ENCODE measurements at regions not wholly inside any gene's neighbourhood (a gene's known extent, or its start where the extent isn't known, plus 50 kb on each side); places are given as distances from the start of the nearest gene placed in this dataset.
A peak's percentile ranks its signal among the peaks of the same experiment; 100 is the strongest.

DNA sequence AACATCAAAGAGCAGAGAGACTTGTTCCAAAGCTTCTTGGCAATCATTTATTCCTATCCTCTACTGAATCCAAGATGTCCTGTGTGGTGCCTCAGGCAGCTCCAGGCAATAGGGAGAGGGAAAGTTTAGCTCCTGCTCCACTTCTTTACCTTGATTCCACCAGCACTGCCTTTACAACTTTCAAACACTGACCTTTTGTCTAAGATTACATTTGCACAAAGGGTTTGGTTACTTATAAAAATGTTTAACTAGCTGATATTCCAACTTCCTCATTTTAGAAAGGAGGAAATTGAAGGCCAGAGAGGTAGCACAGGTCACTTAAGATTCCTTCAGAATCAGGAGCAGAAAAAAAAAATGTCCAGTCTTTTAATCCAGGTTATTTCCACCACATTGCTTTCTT, 192.7 kb downstream of the BTG1 start:
- H3K4me3 ChIP-seq (replicated peaks; ENCODE audit: insufficient read depth, low read length) = no peak overlapping the region
- H3K27ac ChIP-seq (replicated peaks) = no peak overlapping the region
- peak; percentile 70; the same call in 1 of the 2 replicates for TF ChIP-seq SPI1 (IDR thresholded peaks at IDR 0.05; ENCODE audit: borderline replicate concordance, low read depth)
- TF ChIP-seq, protein P1, sequence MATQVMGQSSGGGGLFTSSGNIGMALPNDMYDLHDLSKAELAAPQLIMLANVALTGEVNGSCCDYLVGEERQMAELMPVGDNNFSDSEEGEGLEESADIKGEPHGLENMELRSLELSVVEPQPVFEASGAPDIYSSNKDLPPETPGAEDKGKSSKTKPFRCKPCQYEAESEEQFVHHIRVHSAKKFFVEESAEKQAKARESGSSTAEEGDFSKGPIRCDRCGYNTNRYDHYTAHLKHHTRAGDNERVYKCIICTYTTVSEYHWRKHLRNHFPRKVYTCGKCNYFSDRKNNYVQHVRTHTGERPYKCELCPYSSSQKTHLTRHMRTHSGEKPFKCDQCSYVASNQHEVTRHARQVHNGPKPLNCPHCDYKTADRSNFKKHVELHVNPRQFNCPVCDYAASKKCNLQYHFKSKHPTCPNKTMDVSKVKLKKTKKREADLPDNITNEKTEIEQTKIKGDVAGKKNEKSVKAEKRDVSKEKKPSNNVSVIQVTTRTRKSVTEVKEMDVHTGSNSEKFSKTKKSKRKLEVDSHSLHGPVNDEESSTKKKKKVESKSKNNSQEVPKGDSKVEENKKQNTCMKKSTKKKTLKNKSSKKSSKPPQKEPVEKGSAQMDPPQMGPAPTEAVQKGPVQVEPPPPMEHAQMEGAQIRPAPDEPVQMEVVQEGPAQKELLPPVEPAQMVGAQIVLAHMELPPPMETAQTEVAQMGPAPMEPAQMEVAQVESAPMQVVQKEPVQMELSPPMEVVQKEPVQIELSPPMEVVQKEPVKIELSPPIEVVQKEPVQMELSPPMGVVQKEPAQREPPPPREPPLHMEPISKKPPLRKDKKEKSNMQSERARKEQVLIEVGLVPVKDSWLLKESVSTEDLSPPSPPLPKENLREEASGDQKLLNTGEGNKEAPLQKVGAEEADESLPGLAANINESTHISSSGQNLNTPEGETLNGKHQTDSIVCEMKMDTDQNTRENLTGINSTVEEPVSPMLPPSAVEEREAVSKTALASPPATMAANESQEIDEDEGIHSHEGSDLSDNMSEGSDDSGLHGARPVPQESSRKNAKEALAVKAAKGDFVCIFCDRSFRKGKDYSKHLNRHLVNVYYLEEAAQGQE (IDR thresholded peaks at IDR 0.05; ENCODE audit: insufficient replicate concordance, low read depth) = no peak
- DNase-seq (ENCODE audit: low read depth in 1 of 2, low spot score in 1 of 2) = peak in 1 of 2 experiments; percentile 12
- H3K27me3 ChIP-seq (ENCODE audit: insufficient read depth, poor library complexity, severe bottlenecking) = no peaks in the 10 kb centered on the region

DNA sequence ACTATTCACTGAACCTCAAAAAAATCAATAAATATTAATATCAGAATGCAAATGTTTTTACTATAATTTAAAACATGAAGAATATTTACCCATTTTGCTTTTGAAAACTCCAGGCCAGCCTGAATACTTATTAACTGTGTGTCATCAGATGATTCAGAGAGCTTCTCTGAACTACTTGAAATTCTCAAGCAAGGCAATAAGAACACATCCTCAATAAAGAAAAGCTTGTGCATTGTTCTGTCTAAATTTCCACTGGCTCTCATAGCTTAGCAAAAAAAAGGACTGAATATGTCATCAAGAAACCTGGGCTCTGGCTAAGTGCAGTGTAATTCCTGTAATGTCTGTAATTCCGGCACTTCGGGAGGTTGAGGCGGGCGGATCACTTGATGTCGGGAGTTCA, 194.1 kb downstream of the BTG1 start:
- TF ChIP-seq SPI1 (IDR thresholded peaks at IDR 0.05; ENCODE audit: borderline replicate concordance, low read depth) = no peak
- TF ChIP-seq GABPA (IDR thresholded peaks at IDR 0.05; ENCODE audit: low read depth) = no peak
- TF ChIP-seq, protein P1 (IDR thresholded peaks at IDR 0.05; ENCODE audit: insufficient replicate concordance, low read depth) = no peak
- TF ChIP-seq POLR2AphosphoS5 (IDR thresholded peaks at IDR 0.05; ENCODE audit: low read depth) = no peak
- TF ChIP-seq, protein P2, sequence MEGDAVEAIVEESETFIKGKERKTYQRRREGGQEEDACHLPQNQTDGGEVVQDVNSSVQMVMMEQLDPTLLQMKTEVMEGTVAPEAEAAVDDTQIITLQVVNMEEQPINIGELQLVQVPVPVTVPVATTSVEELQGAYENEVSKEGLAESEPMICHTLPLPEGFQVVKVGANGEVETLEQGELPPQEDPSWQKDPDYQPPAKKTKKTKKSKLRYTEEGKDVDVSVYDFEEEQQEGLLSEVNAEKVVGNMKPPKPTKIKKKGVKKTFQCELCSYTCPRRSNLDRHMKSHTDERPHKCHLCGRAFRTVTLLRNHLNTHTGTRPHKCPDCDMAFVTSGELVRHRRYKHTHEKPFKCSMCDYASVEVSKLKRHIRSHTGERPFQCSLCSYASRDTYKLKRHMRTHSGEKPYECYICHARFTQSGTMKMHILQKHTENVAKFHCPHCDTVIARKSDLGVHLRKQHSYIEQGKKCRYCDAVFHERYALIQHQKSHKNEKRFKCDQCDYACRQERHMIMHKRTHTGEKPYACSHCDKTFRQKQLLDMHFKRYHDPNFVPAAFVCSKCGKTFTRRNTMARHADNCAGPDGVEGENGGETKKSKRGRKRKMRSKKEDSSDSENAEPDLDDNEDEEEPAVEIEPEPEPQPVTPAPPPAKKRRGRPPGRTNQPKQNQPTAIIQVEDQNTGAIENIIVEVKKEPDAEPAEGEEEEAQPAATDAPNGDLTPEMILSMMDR (IDR thresholded peaks at IDR 0.05; ENCODE audit: insufficient read depth, low read length) = no peak
- Histone ChIP-seq H3K4me3 (replicated peaks; ENCODE audit: insufficient read depth, low read length) (no peak overlapping the region), H3K27me3 (ENCODE audit: insufficient read depth, poor library complexity, severe bottlenecking) (no peaks in the 10 kb centered on the region), H3K27ac (replicated peaks) (no peak overlapping the region)
- DNase-seq (ENCODE audit: low read depth in 1 of 2, low spot score in 1 of 2) = no peak

DNA sequence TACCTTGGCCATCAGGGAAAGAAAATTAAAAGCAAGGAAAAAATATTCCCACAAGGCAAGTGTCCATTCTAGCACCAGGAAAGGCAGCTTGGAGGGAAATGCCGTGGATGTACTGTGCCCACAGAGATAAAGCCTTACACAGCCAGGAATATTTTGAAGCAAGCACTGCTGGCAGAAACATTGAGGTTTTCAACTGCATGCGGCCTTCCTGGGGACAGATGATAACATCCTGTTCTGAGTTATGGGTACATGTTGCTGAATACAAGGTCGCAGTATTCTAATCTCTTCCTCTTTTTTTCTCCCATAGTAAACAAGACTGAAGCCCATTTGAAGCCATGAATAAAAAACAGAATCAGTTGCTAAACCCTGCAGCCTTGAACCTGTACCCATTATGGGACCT, 197.1 kb downstream of the BTG1 start:
- H3K27me3 ChIP-seq (ENCODE audit: insufficient read depth, poor library complexity, severe bottlenecking) = no peaks in the 10 kb centered on the region
- H3K27ac ChIP-seq (replicated peaks) = no peak overlapping the region
- DNase-seq (ENCODE audit: low read depth in 1 of 2, low spot score in 1 of 2) = no peak
- TF ChIP-seq SPI1 (IDR thresholded peaks at IDR 0.05; ENCODE audit: borderline replicate concordance, low read depth) (peak; percentile 46; the same call in 1 of the 2 replicates), POLR2AphosphoS5 (IDR thresholded peaks at IDR 0.05; ENCODE audit: low read depth) (no peak), GABPA (IDR thresholded peaks at IDR 0.05; ENCODE audit: low read depth) (no peak)
- TF ChIP-seq, protein P1 (IDR thresholded peaks at IDR 0.05; ENCODE audit: insufficient replicate concordance, low read depth) = no peak
- TF ChIP-seq, protein P2 (IDR thresholded peaks at IDR 0.05; ENCODE audit: insufficient read depth, low read length) = no peak
- no peak overlapping the region for H3K4me3 ChIP-seq (replicated peaks; ENCODE audit: insufficient read depth, low read length)
